Loucy (cell line): ENCODE measurements at regions not wholly inside any gene's neighbourhood (a gene's known extent, or its start where the extent isn't known, plus 50 kb on each side); places are given as distances from the start of the nearest gene placed in this dataset.
"Not testable (repeated sequence)": the region's sequence is repeated elsewhere in the genome, so short reads cannot be mapped to it uniquely, and the experiment has no call there.

Experiments
- CTCF ChIP-seq: fragments of 200-600 bp; sonication (generic); conservative IDR thresholded peaks from 2 replicates; pipeline ENCODE4 v1.5.1; 2014; ENCODE audit warnings: mild to moderate bottlenecking, antibody characterized with exemption, low read length
- EZH2phosphoT487 ChIP-seq: fragments of 200-600 bp; IDR thresholded peaks from 2 replicates; pipeline ENCODE4 v1.6.1; 2018; ENCODE audit warnings: antibody characterized with exemption, mild to moderate bottlenecking, moderate library complexity, borderline replicate concordance

GRCh38 chr15:99810663-99811062 lies 77.4 kb upstream of the LYSMD4 start:
- not testable (repeated sequence) for TF ChIP-seq CTCF, EZH2phosphoT487
